ENCODE measurements at regions not wholly inside any gene's neighbourhood (a gene's known extent, or its start where the extent isn't known, plus 50 kb on each side); places are given as distances from the start of the nearest gene placed in this dataset.

DNA sequence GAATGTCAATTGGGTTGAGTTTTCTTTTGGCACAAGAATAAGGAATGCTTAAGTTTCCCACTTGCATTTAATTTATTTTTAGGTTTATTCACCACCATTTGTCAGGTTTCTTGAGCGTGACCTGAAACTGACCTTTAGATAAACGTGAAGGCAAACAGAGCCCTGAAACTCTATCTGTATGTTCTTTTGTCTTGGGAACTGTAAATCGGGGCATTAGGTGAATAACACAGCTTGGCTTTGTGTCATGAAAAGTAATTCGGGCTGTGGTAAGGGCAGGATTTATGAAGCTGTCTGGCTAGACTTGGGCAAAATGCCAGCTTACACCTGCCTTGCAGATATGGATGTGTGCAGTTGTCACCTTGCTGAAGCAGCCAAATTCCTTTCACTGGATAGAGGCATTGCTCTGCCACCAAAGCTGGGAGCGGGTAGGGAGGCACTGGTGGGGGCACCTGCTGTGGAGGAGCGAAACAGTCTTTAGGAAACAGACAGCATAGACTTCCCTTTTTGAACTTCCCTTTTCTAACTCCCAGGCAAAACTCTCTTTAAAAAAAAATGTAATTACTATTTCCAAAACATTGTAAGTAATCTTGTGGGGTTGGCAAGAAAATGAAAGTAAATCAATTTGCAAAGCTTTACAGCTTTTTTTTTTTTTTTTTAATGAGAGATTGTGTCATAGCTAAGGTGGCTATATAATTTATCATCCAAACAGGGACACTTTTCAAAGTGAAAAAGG lies 545.2 kb downstream of the CSNK1G3 start:
- ChIA-PET CTCF (no interaction called here), POLR2A (ENCODE audit: low non-redundant PET) (no interaction called here)
- DNase-seq (ENCODE audit: low spot score), result no peak
- Histone ChIP-seq H3K4me3 (ENCODE audit: low read depth, low read length, poor library complexity, severe bottlenecking) (no peak overlapping the region), H3K36me3 (ENCODE audit: insufficient read depth, low read length, poor library complexity, severe bottlenecking) (no peaks in the 10 kb centered on the region), H3K27me3 (replicated peaks; ENCODE audit: insufficient read depth, low read depth, low read length, poor library complexity) (peaks cover 8% of the 10 kb centered on the region), H3K9me3 (ENCODE audit: low read depth, low read length, poor library complexity, severe bottlenecking) (no peaks in the 10 kb centered on the region), H3K27ac (ENCODE audit: low read depth, low read length, poor library complexity, severe bottlenecking) (no peak overlapping the region), H3K4me1 (ENCODE audit: insufficient read depth, low read length, poor library complexity, severe bottlenecking) (no peaks in the 10 kb centered on the region)
- TF ChIP-seq EZH2 (IDR thresholded peaks at IDR 0.05; ENCODE audit: borderline replicate concordance, low read depth, low read length, poor library complexity, severe bottlenecking), result no peak
- TF ChIP-seq, protein P1, sequence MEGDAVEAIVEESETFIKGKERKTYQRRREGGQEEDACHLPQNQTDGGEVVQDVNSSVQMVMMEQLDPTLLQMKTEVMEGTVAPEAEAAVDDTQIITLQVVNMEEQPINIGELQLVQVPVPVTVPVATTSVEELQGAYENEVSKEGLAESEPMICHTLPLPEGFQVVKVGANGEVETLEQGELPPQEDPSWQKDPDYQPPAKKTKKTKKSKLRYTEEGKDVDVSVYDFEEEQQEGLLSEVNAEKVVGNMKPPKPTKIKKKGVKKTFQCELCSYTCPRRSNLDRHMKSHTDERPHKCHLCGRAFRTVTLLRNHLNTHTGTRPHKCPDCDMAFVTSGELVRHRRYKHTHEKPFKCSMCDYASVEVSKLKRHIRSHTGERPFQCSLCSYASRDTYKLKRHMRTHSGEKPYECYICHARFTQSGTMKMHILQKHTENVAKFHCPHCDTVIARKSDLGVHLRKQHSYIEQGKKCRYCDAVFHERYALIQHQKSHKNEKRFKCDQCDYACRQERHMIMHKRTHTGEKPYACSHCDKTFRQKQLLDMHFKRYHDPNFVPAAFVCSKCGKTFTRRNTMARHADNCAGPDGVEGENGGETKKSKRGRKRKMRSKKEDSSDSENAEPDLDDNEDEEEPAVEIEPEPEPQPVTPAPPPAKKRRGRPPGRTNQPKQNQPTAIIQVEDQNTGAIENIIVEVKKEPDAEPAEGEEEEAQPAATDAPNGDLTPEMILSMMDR (conservative IDR thresholded peaks at IDR 0.05; ENCODE audit: low read depth, low read length), result no peak
- no TSS peak for BruUV-seq (replicated peaks)
- intact Hi-C loops (cut with micrococcal nuclease; ENCODE audit: unreplicated experiment), result no loop called here

DNA sequence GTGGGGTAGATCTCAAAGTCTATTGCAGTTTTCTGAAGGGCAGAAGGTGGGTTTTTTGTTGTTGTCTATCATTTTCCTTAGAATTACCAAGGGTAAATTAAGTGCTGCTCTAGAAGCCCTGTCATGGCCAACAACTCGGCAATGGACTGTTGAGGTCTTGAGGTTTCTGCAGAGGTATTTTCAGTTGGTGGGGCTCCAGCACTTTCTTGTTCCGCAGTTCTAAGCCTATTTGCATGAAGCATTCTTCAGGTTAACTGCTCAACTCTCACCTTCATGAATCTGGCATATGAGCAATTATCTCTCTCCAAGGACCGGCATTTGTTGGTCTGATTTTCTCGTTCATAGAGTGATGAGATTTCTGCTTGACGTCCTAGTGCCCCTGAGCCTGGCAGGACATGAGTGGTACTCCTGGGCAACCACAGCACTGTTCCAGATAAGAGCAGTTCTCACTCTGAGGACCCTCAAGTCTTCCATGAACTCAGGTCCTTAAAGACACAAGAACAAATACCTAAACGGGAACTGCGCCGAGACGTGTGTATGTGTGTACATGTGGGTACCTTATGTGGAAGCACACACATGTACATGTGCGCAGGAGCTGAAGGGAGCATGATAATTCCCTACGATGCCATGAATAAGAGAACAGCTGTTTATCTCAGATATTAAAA lies 544.5 kb downstream of the CSNK1G3 start:
- peaks cover 8% of the 10 kb centered on the region for H3K27me3 ChIP-seq (replicated peaks; ENCODE audit: insufficient read depth, low read depth, low read length, poor library complexity)
- ChIA-PET CTCF (no interaction called here), POLR2A (ENCODE audit: low non-redundant PET) (no interaction called here)
- TF ChIP-seq, protein P1 (conservative IDR thresholded peaks at IDR 0.05; ENCODE audit: low read depth, low read length), result no peak
- no peak for TF ChIP-seq EZH2 (IDR thresholded peaks at IDR 0.05; ENCODE audit: borderline replicate concordance, low read depth, low read length, poor library complexity, severe bottlenecking)
- H3K9me3 ChIP-seq (ENCODE audit: low read depth, low read length, poor library complexity, severe bottlenecking), result no peaks in the 10 kb centered on the region
- H3K27ac ChIP-seq (ENCODE audit: low read depth, low read length, poor library complexity, severe bottlenecking), result no peak overlapping the region
- DNase-seq (ENCODE audit: low spot score), result no peak
- intact Hi-C loops (cut with micrococcal nuclease; ENCODE audit: unreplicated experiment), result no loop called here
- no peak overlapping the region for H3K4me3 ChIP-seq (ENCODE audit: low read depth, low read length, poor library complexity, severe bottlenecking)
- no TSS peak for BruUV-seq (replicated peaks)
- H3K36me3 ChIP-seq (ENCODE audit: insufficient read depth, low read length, poor library complexity, severe bottlenecking), result no peaks in the 10 kb centered on the region
- H3K4me1 ChIP-seq (ENCODE audit: insufficient read depth, low read length, poor library complexity, severe bottlenecking), result no peaks in the 10 kb centered on the region

DNA sequence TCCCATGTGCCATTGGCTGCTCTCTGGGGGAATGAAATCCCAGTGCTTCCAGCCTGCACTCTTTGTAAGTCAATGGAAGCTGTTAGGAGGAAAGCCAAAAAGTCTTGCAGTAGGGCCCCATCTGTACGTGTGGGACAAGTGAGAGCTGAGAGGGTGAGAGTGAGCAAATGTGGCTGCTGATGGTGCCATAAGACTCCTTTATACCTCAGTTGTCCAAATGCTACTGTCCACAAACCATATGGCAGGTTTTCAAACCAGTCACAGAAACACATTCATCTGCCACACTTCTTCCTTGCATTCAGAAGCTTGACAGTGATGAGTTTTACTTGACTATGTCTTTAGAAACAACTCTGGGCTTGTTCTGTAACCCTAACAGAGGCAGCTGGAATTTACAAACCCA lies 543.8 kb downstream of the CSNK1G3 start:
- no peaks in the 10 kb centered on the region for H3K9me3 ChIP-seq (ENCODE audit: low read depth, low read length, poor library complexity, severe bottlenecking)
- no TSS peak for BruUV-seq (replicated peaks)
- ChIA-PET POLR2A (ENCODE audit: low non-redundant PET) (no interaction called here), CTCF (no interaction called here)
- H3K36me3 ChIP-seq (ENCODE audit: insufficient read depth, low read length, poor library complexity, severe bottlenecking), result no peaks in the 10 kb centered on the region
- no peak overlapping the region for H3K4me3 ChIP-seq (ENCODE audit: low read depth, low read length, poor library complexity, severe bottlenecking)
- TF ChIP-seq EZH2 (IDR thresholded peaks at IDR 0.05; ENCODE audit: borderline replicate concordance, low read depth, low read length, poor library complexity, severe bottlenecking), result no peak
- TF ChIP-seq, protein P1 (conservative IDR thresholded peaks at IDR 0.05; ENCODE audit: low read depth, low read length), result no peak
- H3K4me1 ChIP-seq (ENCODE audit: insufficient read depth, low read length, poor library complexity, severe bottlenecking), result no peaks in the 10 kb centered on the region
- intact Hi-C loops (cut with micrococcal nuclease; ENCODE audit: unreplicated experiment), result no loop called here
- no peak overlapping the region for H3K27ac ChIP-seq (ENCODE audit: low read depth, low read length, poor library complexity, severe bottlenecking)
- peaks cover 8% of the 10 kb centered on the region for H3K27me3 ChIP-seq (replicated peaks; ENCODE audit: insufficient read depth, low read depth, low read length, poor library complexity)
- DNase-seq (ENCODE audit: low spot score), result no peak
